ENCODE measurements at regions not wholly inside any gene's neighbourhood (a gene's known extent, or its start where the extent isn't known, plus 50 kb on each side); places are given as distances from the start of the nearest gene placed in this dataset.

DNA sequence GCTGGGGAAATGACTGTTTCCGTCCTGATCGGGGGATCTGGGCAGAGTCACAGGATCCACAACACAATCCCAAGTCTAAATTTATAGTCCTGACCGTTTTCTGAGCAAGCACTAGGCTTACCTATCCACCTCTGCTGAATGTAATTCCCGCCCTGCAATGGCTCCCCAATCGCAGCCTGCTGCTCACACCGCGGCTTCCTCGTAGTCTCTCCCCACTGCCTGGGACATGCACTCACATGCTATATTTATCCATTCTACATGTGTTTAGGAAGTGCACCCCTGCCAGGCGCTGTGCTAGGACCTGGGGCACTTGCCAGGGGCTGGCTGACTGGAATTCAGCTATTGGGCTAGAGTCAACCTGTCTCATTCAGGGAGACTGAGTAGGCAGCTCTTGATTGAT, 246.6 kb upstream of the CSF3R start:
- no peak overlapping the region for H3K27ac Mint-ChIP-seq
- H3K36me3 Mint-ChIP-seq, result no peaks in the 10 kb centered on the region
- H3K4me1 Mint-ChIP-seq, result no peaks in the 10 kb centered on the region
- no peak overlapping the region for H3K4me3 Mint-ChIP-seq
- H3K9me3 Mint-ChIP-seq, result no peaks in the 10 kb centered on the region
- peaks cover 9% of the 10 kb centered on the region for H3K27me3 Mint-ChIP-seq

DNA sequence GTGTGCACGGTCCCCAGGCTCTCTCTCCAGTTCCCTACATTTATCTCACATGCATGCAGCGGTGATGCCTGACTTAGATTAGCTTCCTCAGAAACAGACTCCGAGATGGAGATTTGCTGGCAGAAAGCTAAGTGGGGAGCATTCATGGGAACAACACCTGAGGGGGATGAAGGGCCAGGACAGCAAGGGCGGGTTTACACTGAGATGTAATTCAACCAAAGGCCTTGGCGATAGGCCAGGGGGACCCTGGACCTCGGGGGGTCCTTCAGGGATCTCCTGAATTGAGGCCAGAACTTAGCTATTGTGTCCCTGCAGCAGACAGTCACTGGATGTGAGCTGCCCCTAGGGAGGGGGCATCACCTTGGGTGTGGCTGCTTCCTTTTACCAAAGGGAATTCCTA, 246.1 kb upstream of the CSF3R start:
- Mint-ChIP-seq H3K36me3 (no peaks in the 10 kb centered on the region), H3K27ac (no peak overlapping the region), H3K4me1 (no peaks in the 10 kb centered on the region), H3K4me3 (no peak overlapping the region), H3K9me3 (no peaks in the 10 kb centered on the region), H3K27me3 (peaks cover 9% of the 10 kb centered on the region)

DNA sequence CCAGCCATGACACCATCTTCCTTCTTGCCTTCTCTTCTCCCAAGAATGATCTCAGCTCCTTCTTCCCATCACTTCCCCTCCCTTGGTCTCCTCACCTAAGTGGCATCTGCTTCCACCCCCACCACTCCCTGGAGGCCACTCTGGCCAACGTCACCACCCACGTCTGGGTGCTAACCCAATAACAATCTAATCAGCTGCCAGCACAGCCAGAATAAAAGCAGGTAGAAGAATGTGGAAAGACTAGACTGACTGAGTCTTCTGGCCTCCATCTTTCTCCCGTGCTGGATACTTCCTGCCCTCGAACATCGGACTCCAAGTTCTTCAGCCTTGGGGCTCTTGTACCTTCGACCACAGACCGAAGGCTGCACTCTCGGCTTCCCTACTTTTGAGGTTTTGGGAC, 245.3 kb upstream of the CSF3R start:
- H3K27me3 Mint-ChIP-seq, result peaks cover 7% of the 10 kb centered on the region
- no peaks in the 10 kb centered on the region for H3K36me3 Mint-ChIP-seq
- H3K9me3 Mint-ChIP-seq, result no peaks in the 10 kb centered on the region
- H3K4me1 Mint-ChIP-seq, result no peaks in the 10 kb centered on the region
- no peak overlapping the region for H3K27ac Mint-ChIP-seq
- no peak overlapping the region for H3K4me3 Mint-ChIP-seq

DNA sequence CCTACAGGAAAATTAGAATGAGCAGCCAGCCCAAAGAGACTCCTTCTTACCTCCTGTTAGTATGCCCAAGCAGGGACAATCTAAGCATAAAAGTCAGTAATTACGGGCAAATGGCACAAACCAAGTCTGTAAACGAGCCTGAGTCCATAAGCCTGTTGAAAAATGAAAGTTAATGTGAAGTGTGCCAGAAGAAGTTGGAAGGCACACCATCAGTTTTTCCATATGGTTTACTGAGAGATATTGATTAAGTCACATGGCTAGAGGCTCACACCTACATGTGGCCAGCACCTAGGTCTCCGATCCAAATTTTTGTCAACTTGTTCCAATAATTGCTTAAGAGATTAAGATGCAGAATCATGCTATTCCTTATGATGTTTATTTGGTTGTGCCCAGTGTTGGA, 242.4 kb upstream of the CSF3R start:
- Mint-ChIP-seq H3K27me3 (peaks cover 10% of the 10 kb centered on the region), H3K9me3 (no peaks in the 10 kb centered on the region), H3K27ac (no peak overlapping the region), H3K36me3 (no peaks in the 10 kb centered on the region), H3K4me1 (no peaks in the 10 kb centered on the region), H3K4me3 (no peak overlapping the region)

DNA sequence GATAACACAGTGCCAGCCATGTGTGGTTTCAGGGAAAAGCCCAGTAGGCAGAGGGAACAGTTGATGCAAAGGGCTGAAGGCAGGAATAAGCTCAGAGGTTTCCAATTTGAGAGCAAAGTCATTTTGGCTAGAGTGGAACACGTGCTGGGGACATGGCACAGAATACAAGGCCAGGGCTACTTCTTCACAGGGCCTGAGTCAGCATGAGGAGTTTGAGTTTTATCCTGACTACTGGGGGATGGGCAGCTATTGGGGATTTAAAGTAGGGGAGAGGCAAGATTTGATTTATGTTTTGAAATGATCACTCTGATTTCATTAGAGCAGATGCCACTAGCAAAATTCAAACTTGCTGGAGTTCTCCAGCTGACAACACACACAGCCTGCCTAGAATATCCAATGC, 241.1 kb upstream of the CSF3R start:
- Mint-ChIP-seq H3K27me3 (peaks cover 6% of the 10 kb centered on the region), H3K36me3 (no peaks in the 10 kb centered on the region), H3K9me3 (no peaks in the 10 kb centered on the region), H3K4me3 (no peak overlapping the region), H3K27ac (no peak overlapping the region), H3K4me1 (no peaks in the 10 kb centered on the region)

DNA sequence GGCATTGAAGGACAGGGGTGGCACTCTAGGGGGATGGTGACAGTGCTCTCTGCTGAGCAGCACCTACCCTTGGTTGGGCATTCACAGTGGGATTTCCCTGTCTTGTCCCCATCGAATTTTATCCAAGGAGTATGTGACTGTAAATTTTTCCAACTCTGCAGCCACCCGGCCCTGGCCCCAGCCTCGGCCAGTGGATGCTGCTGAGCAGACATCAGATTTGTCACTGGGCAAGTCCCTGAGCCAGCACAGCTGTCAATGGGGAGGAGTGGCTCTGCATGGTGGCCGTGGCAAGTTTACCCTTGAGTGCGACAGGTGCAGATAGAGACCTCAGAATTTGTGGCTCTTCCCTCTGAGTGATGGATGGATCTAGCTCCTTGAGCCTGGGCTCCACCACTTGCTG, 240.2 kb upstream of the CSF3R start:
- no peak overlapping the region for H3K4me3 Mint-ChIP-seq
- H3K9me3 Mint-ChIP-seq, result no peaks in the 10 kb centered on the region
- H3K27me3 Mint-ChIP-seq, result peaks cover 6% of the 10 kb centered on the region
- no peaks in the 10 kb centered on the region for H3K4me1 Mint-ChIP-seq
- H3K27ac Mint-ChIP-seq, result no peak overlapping the region
- H3K36me3 Mint-ChIP-seq, result no peaks in the 10 kb centered on the region

DNA sequence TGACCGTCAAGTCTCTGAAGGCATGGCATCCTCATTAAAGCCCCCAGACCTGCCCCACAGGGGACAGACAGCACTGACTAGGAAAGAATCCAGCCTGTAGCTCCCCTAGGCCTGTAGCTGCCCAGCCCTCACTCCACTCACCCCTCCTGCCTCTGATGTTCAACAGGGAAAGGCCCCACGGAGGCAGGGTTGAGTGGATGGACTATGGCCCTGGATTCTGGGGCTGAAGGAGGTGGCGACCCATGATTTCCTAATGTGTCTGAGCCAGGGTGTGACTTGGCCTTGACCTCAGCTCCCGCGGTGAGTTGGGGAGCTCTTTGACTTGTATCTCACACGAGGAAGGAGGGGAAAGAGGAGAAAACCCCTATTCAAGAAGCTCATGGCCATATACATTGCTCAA, 238.5 kb upstream of the CSF3R start:
- Mint-ChIP-seq H3K27me3 (peaks cover 9% of the 10 kb centered on the region), H3K36me3 (no peaks in the 10 kb centered on the region), H3K9me3 (no peaks in the 10 kb centered on the region), H3K27ac (no peak overlapping the region), H3K4me3 (no peak overlapping the region), H3K4me1 (no peaks in the 10 kb centered on the region)

DNA sequence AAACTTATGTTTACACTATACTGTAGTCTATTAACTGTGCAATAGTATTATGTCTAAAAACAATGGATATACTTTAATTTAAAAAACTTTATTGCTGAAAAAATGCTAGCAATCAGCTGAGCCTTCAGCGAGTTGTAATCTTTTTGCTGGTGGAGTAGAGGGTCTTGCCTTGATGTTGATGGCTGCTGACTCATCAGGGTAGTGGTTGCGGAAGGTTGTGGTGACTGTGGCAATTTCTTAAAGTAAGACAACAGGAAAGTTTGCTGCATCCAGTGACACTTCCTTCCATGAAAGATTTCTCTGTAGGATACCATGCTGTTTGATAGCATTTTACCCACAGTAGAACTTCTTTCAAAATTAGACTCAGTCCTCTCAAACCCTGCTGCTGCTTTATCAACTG, 234.7 kb upstream of the CSF3R start:
- Mint-ChIP-seq H3K27me3 (peaks cover 19% of the 10 kb centered on the region), H3K27ac (no peak overlapping the region), H3K36me3 (no peaks in the 10 kb centered on the region), H3K4me1 (no peaks in the 10 kb centered on the region), H3K4me3 (no peak overlapping the region), H3K9me3 (no peaks in the 10 kb centered on the region)

DNA sequence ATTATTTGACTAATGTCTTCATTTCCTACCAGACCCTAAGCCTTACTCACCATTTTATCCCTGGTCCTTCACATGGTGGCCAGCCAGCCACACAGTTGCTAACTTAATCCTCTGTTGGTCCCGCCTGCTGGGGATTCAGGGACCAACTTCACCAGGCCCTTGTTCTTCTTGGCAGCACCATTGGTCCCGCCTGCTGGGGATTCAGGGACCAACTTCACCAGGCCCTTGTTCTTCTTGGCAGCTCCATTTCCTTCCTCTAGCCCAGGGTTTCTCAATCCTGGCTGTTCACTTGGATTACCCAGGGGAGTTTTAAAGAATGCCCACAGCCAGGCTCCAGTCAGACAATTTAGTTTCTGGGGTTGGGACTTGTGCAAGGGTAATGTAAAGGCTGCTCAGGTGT, 233.1 kb upstream of the CSF3R start:
- Mint-ChIP-seq H3K36me3 (no peaks in the 10 kb centered on the region), H3K4me1 (no peaks in the 10 kb centered on the region), H3K9me3 (no peaks in the 10 kb centered on the region), H3K4me3 (no peak overlapping the region), H3K27ac (no peak overlapping the region), H3K27me3 (peaks cover 25% of the 10 kb centered on the region)

DNA sequence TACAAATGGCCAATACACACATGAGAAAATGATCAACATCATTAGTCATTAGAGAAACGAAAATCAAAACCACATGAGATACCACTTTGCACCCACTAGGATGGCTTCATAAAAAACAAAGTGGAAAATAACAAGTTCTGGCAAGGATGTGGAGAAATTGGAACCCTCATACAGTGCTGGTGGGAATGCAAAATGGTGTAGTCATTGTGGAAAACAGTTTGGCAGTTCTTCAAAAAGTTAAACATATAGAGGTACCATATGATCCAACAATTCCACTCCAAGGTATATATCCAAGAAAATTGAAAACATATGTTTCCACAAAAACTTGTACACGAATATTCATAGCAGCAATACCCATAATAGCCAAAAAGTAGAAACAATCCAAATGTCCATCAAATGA, 231.6 kb upstream of the CSF3R start:
- no peak overlapping the region for H3K4me3 Mint-ChIP-seq
- no peaks in the 10 kb centered on the region for H3K4me1 Mint-ChIP-seq
- H3K27me3 Mint-ChIP-seq, result peaks cover 25% of the 10 kb centered on the region
- no peaks in the 10 kb centered on the region for H3K9me3 Mint-ChIP-seq
- no peak overlapping the region for H3K27ac Mint-ChIP-seq
- no peaks in the 10 kb centered on the region for H3K36me3 Mint-ChIP-seq

DNA sequence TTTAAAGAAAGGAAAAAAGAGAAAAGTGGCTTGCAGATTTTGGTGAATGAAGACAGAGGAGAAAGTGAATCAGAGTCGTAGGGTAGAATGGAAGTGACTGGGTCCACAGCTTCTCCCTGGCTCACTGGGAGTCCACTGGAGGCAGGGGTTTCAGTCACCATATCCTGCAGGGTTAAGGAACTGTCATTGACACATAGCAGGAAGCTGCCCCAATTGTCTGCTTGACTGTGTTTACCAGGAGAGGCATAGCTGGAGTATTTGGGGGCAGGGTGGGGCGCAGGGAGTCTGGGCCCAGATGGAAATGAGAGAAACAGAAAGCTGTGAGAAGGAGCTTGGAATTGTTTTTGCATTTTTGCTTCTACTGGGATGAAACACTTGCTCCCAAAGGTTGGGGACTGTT, 228.8 kb upstream of the CSF3R start:
- H3K27ac Mint-ChIP-seq, result no peak overlapping the region

DNA sequence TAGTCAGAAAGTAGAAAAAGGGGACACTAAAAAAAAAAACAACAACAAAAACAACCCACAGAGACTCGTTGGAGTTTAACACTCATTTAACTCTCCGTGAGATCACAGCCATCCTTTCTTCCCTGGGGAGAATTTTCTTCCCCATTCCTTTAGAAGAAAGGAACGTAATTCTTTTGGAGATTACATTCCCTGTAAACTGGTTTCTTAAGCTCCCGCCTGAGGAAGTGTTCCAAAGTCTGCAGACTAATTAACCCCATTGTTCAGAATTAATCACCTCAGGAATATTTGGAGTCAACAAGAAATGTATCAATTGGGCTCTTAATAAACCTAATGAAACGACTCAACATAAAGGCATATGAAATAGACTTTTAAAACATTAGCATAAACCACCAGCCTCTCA, 228.2 kb upstream of the CSF3R start:
- Mint-ChIP-seq H3K4me3 (no peak overlapping the region), H3K36me3 (no peaks in the 10 kb centered on the region), H3K9me3 (no peaks in the 10 kb centered on the region), H3K4me1 (no peaks in the 10 kb centered on the region), H3K27ac (no peak overlapping the region), H3K27me3 (peaks cover 26% of the 10 kb centered on the region)

More for the DNA sequence above, 228.8 kb upstream of the CSF3R start:
- Mint-ChIP-seq H3K4me3 (no peak overlapping the region), H3K36me3 (no peaks in the 10 kb centered on the region), H3K9me3 (no peaks in the 10 kb centered on the region), H3K4me1 (no peaks in the 10 kb centered on the region), H3K27me3 (peaks cover 24% of the 10 kb centered on the region)

DNA sequence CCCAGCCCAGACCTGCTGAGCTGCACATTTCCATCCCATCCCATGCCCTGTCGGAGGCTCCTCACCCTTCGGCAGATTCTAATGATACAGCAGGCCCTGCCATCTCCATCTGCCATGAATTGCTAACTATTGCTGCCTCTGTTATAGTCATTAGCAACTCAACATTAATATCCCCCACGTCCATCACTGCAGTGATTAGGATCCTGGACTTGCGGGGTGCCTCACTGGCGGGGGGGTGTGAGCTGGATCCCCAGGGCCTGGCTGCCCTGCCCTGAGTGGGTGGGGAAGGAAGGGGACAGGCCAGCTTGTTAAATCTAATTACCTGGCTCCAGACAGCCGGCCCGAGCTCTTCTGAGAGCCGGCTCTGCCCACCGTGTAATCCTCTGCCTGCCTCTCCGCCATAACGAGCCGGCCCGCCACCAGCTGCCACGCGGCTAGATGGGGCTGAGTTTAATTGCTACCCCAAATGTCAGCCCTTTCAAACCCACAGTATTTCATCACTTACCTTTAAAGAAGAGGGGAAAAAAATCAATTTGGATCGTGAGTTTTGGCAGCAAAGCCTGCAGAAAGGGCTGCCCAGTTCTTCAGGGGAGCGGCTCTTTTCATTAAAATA, 227.3 kb upstream of the CSF3R start:
- no peaks in the 10 kb centered on the region for H3K9me3 Mint-ChIP-seq
- no peaks in the 10 kb centered on the region for H3K4me1 Mint-ChIP-seq
- H3K4me3 Mint-ChIP-seq, result no peak overlapping the region
- no peak overlapping the region for H3K27ac Mint-ChIP-seq
- H3K27me3 Mint-ChIP-seq, result peaks cover 25% of the 10 kb centered on the region
- no peaks in the 10 kb centered on the region for H3K36me3 Mint-ChIP-seq

DNA sequence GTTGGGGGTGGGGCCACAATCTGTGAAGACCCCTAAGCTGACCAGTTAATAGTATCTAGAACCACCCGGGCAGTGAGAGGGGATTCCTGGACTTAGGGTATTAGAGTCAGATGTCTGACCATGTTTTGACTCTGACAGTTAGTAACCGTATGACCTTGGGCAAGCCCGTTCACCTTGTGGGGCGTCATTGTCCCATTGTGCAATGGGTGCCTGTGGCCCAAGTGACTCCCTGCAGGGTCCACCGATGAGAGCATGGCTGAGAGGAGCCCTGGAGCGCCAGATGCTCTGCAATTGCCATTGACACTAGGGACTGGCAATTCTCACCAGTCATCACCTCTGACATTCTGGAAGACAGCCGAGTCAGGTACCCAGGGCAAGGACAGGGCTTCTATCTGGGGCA, 225.9 kb upstream of the CSF3R start:
- Mint-ChIP-seq H3K27ac (no peak overlapping the region), H3K36me3 (no peaks in the 10 kb centered on the region), H3K4me1 (peaks cover 2% of the 10 kb centered on the region), H3K4me3 (no peak overlapping the region), H3K9me3 (no peaks in the 10 kb centered on the region), H3K27me3 (peaks cover 24% of the 10 kb centered on the region)

DNA sequence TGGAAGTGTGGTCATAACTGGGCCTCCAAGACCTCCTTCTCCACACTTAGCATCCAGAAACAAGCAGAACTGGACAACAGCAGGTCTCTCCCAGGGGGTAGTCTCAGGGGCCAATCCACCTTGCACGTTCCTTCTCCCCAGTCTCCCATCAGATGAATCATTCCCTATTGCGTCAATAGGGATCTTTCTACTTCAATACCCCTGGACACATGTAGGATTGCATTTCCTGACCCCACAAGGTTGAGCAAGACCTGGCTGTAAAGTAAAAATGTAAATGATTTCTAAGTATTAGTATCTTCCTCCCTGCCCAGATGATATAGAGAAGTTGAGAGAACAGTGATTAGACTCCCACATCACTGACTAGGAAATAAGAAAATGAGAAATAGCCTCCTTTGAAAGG, 224.5 kb upstream of the CSF3R start:
- Mint-ChIP-seq H3K36me3 (no peaks in the 10 kb centered on the region), H3K4me3 (no peak overlapping the region), H3K27ac (no peak overlapping the region), H3K4me1 (peaks cover 5% of the 10 kb centered on the region), H3K27me3 (peaks cover 27% of the 10 kb centered on the region), H3K9me3 (no peaks in the 10 kb centered on the region)

DNA sequence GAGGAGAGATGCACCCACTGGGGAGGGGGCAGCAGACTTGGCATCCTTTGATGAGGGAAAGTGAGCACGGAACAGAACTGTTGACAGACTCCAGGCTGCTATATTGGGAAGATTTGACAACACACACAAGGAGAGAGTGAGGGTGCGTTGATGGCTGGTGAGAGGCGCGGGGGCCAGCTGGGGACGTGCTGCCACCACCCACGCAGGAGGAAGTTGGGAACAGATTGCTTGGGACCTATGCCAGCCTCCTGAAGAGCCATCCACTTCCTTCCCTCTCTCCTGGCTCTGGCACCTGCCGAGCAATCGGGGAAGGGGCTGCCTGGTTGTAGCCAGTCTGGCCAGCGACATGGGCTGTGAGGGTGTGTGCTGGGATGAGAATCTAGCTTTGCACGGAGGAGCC, 223.7 kb upstream of the CSF3R start:
- Mint-ChIP-seq H3K9me3 (no peaks in the 10 kb centered on the region), H3K36me3 (no peaks in the 10 kb centered on the region), H3K4me1 (peaks cover 5% of the 10 kb centered on the region), H3K27me3 (peaks cover 24% of the 10 kb centered on the region), H3K27ac (no peak overlapping the region), H3K4me3 (no peak overlapping the region)

DNA sequence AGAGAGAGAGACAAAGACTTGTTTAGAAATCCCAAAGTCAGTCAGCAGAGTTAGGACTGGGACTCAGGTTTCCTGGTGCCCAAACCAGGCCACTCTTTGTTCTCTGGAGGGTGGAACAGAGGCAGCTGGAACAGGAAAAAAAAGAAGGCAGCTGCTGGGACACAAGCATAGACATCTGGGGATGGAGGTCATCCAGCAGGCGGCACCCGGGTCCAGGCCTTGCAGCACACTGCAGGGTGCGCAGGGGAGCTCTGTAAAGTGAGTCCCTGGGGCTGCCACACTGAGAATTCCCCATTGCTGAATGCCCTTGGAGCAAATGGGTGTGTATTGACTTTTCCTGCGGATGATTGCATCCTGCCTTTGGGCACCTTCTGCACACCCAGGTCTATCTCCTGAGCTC, 222.9 kb upstream of the CSF3R start:
- no peak overlapping the region for H3K27ac Mint-ChIP-seq
- H3K9me3 Mint-ChIP-seq, result no peaks in the 10 kb centered on the region
- peaks cover 20% of the 10 kb centered on the region for H3K27me3 Mint-ChIP-seq
- H3K4me1 Mint-ChIP-seq, result peaks cover 5% of the 10 kb centered on the region
- H3K36me3 Mint-ChIP-seq, result no peaks in the 10 kb centered on the region
- H3K4me3 Mint-ChIP-seq, result no peak overlapping the region

Measured in activated naive CD4-positive, alpha-beta T cell treated with anti-CD3 and anti-CD28 coated beads, Interleukin-2, amount 50 U/mL, for 24 hours (primary cell).